Neural cell (in vitro differentiated cells): ENCODE measurements at regions not wholly inside any gene's neighbourhood (a gene's known extent, or its start where the extent isn't known, plus 50 kb on each side); places are given as distances from the start of the nearest gene placed in this dataset.

Source experiments
- H2AFZ ChIP-seq: fragments of 200-600, 300-800 bp; sonication (generic), shearing (Covaris generic); 2 replicates; pipeline ENCODE4 v1.6.0; 2014; ENCODE audit warnings: low read depth, mild to moderate bottlenecking, antibody characterized with exemption, low read length, moderate library complexity
- H3F3A ChIP-seq: fragments of 200-600 bp; shearing (Covaris generic); 2 replicates; pipeline ENCODE4 v1.6.1; 2016; ENCODE audit warnings: mild to moderate bottlenecking, moderate library complexity, mixed read lengths, antibody characterized with exemption, low read length; ENCODE audit not compliant: insufficient read depth, poor library complexity, severe bottlenecking
- H3K27ac ChIP-seq: fragments of 200-600, 300-800 bp; sonication (generic), shearing (Covaris generic); 2 replicates; pipeline ENCODE4 v1.5.1; 2014; ENCODE audit warnings: mild to moderate bottlenecking, low read length, moderate library complexity
- H3K27me3 ChIP-seq: fragments of 300-800, 200-600 bp; sonication (generic), shearing (Covaris generic); 2 replicates; pipeline ENCODE4 v1.6.0; 2014; ENCODE audit warnings: mild to moderate bottlenecking, low read depth, low read length, moderate library complexity; ENCODE audit not compliant: insufficient read depth
- H3K36me3 ChIP-seq: fragments of 300-800, 200-600 bp; sonication (generic), shearing (Covaris generic); 2 replicates; pipeline ENCODE4 v1.5.1; 2014; ENCODE audit warnings: mild to moderate bottlenecking, antibody characterized with exemption, low read length, moderate library complexity; ENCODE audit not compliant: insufficient read depth
- H3K4me2 ChIP-seq: fragments of 300-800, 200-600 bp; sonication (generic), shearing (Covaris generic); 2 replicates; pipeline ENCODE4 v1.6.0; 2014; ENCODE audit warnings: mild to moderate bottlenecking, low read length
- H3K4me3 ChIP-seq: fragments of 300-800, 200-600 bp; sonication (generic), shearing (Covaris generic); 2 replicates; pipeline ENCODE4 v1.5.1; 2014; ENCODE audit warnings: mild to moderate bottlenecking, low read length, moderate library complexity
- H3K79me2 ChIP-seq: fragments of 200-600 bp; shearing (Covaris generic); replicated peaks from 2 replicates; pipeline ENCODE4 v1.6.0; 2014; ENCODE audit warnings: mild to moderate bottlenecking, low read length, moderate library complexity; ENCODE audit not compliant: insufficient read depth
- H3K9ac ChIP-seq: fragments of 300-800, 200-600 bp; sonication (generic), shearing (Covaris generic); 2 replicates; pipeline ENCODE4 v1.6.1; 2016; ENCODE audit warnings: mild to moderate bottlenecking, low read length, mixed read lengths
- H3K9me2 ChIP-seq: fragments of 200-600 bp; shearing (Covaris generic); 2 replicates; pipeline ENCODE4 v1.6.1; 2016; ENCODE audit warnings: mild to moderate bottlenecking, low read length, mixed read lengths; ENCODE audit not compliant: insufficient read depth
- H3K9me3 ChIP-seq: fragments of 200-600, 300-800 bp; sonication (generic), shearing (Covaris generic); 2 replicates; pipeline ENCODE4 v1.6.1; 2016; ENCODE audit warnings: mild to moderate bottlenecking, mixed run types, low read length, moderate library complexity, mixed read lengths
- H4K20me1 ChIP-seq: fragments of 200-600 bp; shearing (Covaris generic); 2 replicates; pipeline ENCODE4 v1.6.1; 2016; ENCODE audit warnings: mild to moderate bottlenecking, mixed run types; ENCODE audit not compliant: insufficient read depth
- EP300 ChIP-seq: fragments of 450-650 bp; conservative IDR thresholded peaks from 2 replicates; pipeline ENCODE4 v1.6.1; 2014; ENCODE audit warnings: antibody characterized with exemption, mild to moderate bottlenecking, moderate library complexity; ENCODE audit not compliant: poor library complexity, severe bottlenecking
- EZH2 ChIP-seq: fragments of 200-600, 300-800 bp; shearing (Covaris generic), sonication (generic); IDR thresholded peaks from 2 replicates; pipeline ENCODE4 v1.6.1; 2014; ENCODE audit warnings: antibody characterized with exemption, low read length, borderline replicate concordance, mild to moderate bottlenecking; ENCODE audit not compliant: insufficient read depth, poor library complexity, severe bottlenecking
- MXI1 ChIP-seq: fragments of 450-650 bp; conservative IDR thresholded peaks from 2 replicates; pipeline ENCODE4 v1.6.1; 2014; ENCODE audit warnings: antibody characterized with exemption, mild to moderate bottlenecking; ENCODE audit not compliant: poor library complexity, severe bottlenecking
- POLR2AphosphoS5 ChIP-seq: IDR thresholded peaks from 2 replicates; pipeline ENCODE4 v1.6.1; 2012
- RAD21 ChIP-seq: fragments of 450-650 bp; conservative IDR thresholded peaks from 2 replicates; pipeline ENCODE4 v1.6.1; 2014; ENCODE audit warnings: antibody characterized with exemption, mild to moderate bottlenecking, moderate library complexity
- REST ChIP-seq: IDR thresholded peaks from 2 replicates; pipeline ENCODE4 v1.6.1; 2012; ENCODE audit warnings: borderline replicate concordance
- SMC3 ChIP-seq: fragments of 450-650 bp; conservative IDR thresholded peaks from 2 replicates; pipeline ENCODE4 v1.6.1; 2014; ENCODE audit warnings: antibody characterized with exemption, mild to moderate bottlenecking, moderate library complexity; ENCODE audit not compliant: poor library complexity
- TAF1 ChIP-seq: IDR thresholded peaks from 2 replicates; pipeline ENCODE4 v1.6.1; 2012; ENCODE audit warnings: low read depth
- TF ChIP-seq, protein P1 (sequence below): fragments of 450-650 bp; IDR thresholded peaks from 2 replicates; pipeline ENCODE4 v1.5.1; 2014; ENCODE audit warnings: antibody characterized with exemption, mild to moderate bottlenecking, moderate library complexity; ENCODE audit not compliant: poor library complexity, severe bottlenecking

DNA sequence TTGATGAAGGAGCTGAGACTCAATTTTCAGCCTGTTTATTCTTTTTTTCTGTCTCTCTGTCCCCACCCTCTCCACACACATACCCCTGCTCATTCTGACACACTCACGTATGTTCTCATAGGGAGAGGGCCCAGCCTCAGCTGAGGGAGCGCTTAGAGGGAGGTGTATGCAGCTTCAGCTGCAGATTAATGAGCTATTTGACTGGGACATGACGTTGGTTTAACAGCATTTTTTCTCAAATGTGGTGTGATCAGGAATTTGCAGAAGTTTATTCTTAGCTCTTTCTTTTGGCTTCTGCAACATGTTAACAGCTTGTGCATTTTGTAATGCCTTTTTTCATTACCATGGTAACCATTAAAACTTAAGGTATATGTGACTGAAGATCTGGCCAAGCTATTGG lies 1547.1 kb upstream of the PIK3C3 start:
- H3K9me3 ChIP-seq, result no peaks in the 10 kb centered on the region
- TF ChIP-seq, protein P1, sequence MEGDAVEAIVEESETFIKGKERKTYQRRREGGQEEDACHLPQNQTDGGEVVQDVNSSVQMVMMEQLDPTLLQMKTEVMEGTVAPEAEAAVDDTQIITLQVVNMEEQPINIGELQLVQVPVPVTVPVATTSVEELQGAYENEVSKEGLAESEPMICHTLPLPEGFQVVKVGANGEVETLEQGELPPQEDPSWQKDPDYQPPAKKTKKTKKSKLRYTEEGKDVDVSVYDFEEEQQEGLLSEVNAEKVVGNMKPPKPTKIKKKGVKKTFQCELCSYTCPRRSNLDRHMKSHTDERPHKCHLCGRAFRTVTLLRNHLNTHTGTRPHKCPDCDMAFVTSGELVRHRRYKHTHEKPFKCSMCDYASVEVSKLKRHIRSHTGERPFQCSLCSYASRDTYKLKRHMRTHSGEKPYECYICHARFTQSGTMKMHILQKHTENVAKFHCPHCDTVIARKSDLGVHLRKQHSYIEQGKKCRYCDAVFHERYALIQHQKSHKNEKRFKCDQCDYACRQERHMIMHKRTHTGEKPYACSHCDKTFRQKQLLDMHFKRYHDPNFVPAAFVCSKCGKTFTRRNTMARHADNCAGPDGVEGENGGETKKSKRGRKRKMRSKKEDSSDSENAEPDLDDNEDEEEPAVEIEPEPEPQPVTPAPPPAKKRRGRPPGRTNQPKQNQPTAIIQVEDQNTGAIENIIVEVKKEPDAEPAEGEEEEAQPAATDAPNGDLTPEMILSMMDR, result no peak
- TF ChIP-seq REST (no peak), TAF1 (no peak), EZH2 (no peak), MXI1 (no peak), RAD21 (no peak), EP300 (no peak)
- no peaks in the 10 kb centered on the region for H3K36me3 ChIP-seq
- H3K4me3 ChIP-seq, result no peak overlapping the region
- no peak overlapping the region for H3K9ac ChIP-seq
- H3K27ac ChIP-seq, result peak overlapping the region; percentile 14
- no peaks in the 10 kb centered on the region for H3K9me2 ChIP-seq
- H3K79me2 ChIP-seq, result no peaks in the 10 kb centered on the region
- no peak overlapping the region for H2AFZ ChIP-seq
- no peaks in the 10 kb centered on the region for H4K20me1 ChIP-seq
- no peak overlapping the region for H3K4me2 ChIP-seq
- no peaks in the 10 kb centered on the region for H3F3A ChIP-seq
- no peaks in the 10 kb centered on the region for H3K27me3 ChIP-seq

DNA sequence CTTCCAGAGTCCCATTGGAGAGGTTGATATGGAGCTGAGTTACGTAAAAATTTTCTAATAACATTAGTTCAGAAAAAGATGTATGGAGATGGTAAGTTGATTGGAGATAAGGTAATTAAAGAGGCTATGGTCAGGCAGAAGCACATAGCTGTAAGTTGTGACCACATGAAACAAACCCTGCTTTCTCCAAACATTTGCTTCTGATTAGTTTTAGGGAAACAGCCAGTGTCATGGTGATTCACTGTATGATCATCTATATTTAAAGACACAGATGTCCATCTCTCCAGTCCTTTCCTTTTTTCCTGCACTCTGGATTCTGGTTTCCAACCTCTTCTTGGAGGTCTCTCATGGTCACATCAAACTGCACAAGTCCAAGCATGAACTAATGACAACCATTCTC lies 1550.8 kb upstream of the PIK3C3 start:
- Histone ChIP-seq H3F3A (no peaks in the 10 kb centered on the region), H4K20me1 (no peaks in the 10 kb centered on the region), H3K9me3 (no peaks in the 10 kb centered on the region), H3K27ac (no peak overlapping the region), H3K9me2 (no peaks in the 10 kb centered on the region), H3K4me2 (no peak overlapping the region), H3K4me3 (no peak overlapping the region), H3K36me3 (no peaks in the 10 kb centered on the region), H2AFZ (no peak overlapping the region), H3K27me3 (no peaks in the 10 kb centered on the region), H3K9ac (no peak overlapping the region), H3K79me2 (no peaks in the 10 kb centered on the region)
- no peak for TF ChIP-seq EP300
- TF ChIP-seq REST, result no peak
- no peak for TF ChIP-seq RAD21
- TF ChIP-seq EZH2, result no peak
- TF ChIP-seq, protein P1, result no peak
- TF ChIP-seq SMC3, result no peak
- TF ChIP-seq MXI1, result no peak
- no peak for TF ChIP-seq POLR2AphosphoS5
- no peak for TF ChIP-seq TAF1
